GM12873 (cell line): ENCODE measurements at regions not wholly inside any gene's neighbourhood (a gene's known extent, or its start where the extent isn't known, plus 50 kb on each side); places are given as distances from the start of the nearest gene placed in this dataset.

Experiments
- TF ChIP-seq, protein P1 (sequence below): IDR thresholded peaks from 2 replicates; pipeline ENCODE4 v1.5.1; 2012; ENCODE audit warnings: low read depth, mild to moderate bottlenecking, moderate library complexity, low read length, control low read depth; ENCODE audit not compliant: insufficient read depth; ENCODE audit errors: missing control alignments

DNA sequence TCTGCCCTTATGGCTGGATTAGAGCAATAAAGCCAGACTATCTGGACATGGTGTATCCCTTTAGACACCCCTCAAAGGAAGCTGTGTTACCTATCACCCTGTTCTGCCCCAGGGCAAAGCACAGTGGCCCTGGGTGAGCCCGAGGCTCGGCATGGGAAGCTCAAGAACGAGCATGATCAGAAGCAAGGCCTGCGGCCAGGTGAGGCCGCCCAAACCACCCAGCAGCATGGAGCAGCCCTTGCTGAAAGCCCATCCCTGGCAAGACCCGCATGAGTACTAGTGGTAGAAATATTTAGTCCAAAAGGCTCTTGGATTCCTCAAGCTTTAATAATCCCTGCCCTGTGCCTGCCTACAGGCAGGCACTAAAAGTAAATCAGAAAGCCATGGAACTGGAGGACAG lies 261.1 kb downstream of the MEX3B start:
- TF ChIP-seq, protein P1, sequence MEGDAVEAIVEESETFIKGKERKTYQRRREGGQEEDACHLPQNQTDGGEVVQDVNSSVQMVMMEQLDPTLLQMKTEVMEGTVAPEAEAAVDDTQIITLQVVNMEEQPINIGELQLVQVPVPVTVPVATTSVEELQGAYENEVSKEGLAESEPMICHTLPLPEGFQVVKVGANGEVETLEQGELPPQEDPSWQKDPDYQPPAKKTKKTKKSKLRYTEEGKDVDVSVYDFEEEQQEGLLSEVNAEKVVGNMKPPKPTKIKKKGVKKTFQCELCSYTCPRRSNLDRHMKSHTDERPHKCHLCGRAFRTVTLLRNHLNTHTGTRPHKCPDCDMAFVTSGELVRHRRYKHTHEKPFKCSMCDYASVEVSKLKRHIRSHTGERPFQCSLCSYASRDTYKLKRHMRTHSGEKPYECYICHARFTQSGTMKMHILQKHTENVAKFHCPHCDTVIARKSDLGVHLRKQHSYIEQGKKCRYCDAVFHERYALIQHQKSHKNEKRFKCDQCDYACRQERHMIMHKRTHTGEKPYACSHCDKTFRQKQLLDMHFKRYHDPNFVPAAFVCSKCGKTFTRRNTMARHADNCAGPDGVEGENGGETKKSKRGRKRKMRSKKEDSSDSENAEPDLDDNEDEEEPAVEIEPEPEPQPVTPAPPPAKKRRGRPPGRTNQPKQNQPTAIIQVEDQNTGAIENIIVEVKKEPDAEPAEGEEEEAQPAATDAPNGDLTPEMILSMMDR: no peak

DNA sequence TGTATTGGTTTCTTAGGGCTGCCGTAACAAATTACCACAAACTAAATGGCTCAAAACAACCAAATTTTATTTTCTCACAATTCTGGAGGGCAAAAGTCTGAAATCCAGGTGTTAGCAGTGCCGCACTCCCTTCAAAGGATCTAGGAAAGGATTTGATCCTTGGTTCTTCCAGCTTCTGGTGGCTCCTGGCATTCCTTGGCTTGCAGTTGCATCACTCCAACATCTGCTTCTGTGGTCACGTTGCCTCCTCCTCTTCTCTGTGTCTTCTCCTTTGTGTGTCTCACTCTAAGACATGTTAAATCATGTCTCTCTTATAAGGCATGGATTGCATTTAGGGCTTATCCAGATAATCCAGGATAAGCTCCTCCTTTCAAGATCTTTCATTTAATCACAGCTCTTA lies 262.2 kb downstream of the MEX3B start:
- TF ChIP-seq, protein P1: no peak

DNA sequence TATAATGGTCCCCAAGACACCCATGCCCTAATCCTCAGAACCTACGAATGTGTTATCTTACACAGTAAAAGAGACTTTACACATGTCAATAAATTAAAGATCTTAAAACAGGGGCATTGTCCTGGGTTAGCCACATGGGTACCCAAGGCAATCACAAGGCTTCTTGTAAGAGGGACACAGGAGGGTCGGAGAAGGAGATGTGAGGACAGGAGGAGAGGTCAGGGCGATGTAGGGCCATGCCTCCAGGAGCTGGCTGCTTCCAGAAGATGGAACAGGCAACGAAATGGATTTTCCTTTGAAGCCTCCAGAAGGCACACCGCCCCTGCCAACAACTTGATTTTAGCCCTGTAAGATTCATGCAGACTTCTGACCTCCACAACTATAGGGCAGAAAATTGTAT lies 262.7 kb downstream of the MEX3B start:
- TF ChIP-seq, protein P1: no peak

DNA sequence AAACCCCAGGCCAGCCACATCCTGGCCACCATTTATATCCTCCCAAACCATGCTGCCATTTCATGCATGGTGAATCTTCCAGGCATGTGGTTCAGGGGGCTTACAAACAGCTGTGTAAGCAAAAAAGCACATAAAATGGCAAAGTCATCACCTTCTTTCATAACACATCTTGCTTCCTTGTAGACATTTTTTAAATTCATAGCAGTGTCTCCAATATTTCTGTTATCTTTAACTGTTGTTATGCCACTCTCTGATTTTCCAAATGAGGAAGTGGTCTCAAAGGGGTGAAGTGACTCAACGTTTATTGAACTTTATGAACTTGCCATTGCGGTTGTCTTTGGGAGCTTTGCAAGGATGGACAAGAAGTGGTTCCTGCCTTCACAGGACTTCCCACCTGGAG lies 264.4 kb downstream of the MEX3B start:
- TF ChIP-seq, protein P1: no peak

DNA sequence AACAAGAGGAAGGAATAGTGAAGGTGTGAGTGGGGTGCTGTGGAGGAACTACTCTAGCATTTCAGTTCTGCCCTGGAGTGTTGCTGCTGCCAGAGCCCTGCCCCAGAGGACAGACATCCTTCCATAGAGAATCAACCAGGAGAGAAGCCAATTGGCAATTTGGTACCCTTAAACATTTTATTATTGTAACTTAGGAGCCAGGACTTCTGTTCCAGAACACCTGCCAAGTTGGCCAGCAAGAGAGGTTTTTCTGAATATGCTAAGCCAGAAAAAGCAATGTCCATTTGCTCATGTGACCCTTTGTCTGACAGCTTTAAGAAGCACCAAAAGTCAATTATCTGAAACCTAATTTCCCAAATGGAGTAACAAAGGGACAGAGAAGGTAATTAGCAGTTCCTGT lies 264.9 kb downstream of the MEX3B start:
- TF ChIP-seq, protein P1: no peak

DNA sequence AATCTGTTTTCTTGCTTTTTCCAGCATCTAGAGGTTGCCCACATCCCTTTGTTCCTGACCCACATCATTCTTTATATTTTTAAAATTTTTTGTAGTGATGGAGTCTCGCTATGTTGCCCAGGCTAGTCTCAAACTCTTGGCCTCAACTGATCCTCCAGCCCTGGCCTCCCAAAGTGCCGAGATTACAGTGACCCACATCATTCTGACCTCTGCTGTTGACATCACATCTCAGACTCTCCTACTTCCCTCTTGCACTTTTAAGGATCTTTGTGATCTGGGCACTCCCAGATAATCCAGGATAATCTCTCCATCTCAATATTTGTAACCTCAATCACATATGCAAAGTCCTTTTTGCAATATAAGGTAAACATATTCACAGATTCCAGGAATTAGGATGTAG lies 266.6 kb downstream of the MEX3B start:
- TF ChIP-seq, protein P1: no peak

DNA sequence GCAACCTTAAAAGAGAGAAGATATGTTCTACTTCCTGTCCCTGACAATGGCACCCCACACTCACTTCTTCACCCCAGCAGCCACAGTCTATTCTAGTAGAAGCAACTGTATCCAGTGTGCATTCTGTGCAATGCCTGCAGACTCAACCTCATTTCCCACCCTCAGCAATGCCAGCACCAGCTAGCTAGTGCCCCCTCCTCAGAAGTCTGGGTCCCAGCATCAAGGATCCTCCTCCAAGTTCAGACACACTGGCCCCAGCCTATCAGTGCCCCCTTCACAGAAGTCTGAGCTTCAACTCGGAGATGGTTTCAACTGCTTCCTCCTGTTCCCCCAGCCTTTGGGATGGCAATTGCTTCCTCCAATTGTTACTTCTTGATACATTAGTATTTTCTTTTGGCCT lies 268.3 kb downstream of the MEX3B start:
- TF ChIP-seq, protein P1: no peak
